ENCODE measurements at regions not wholly inside any gene's neighbourhood (a gene's known extent, or its start where the extent isn't known, plus 50 kb on each side); places are given as distances from the start of the nearest gene placed in this dataset.

DNA sequence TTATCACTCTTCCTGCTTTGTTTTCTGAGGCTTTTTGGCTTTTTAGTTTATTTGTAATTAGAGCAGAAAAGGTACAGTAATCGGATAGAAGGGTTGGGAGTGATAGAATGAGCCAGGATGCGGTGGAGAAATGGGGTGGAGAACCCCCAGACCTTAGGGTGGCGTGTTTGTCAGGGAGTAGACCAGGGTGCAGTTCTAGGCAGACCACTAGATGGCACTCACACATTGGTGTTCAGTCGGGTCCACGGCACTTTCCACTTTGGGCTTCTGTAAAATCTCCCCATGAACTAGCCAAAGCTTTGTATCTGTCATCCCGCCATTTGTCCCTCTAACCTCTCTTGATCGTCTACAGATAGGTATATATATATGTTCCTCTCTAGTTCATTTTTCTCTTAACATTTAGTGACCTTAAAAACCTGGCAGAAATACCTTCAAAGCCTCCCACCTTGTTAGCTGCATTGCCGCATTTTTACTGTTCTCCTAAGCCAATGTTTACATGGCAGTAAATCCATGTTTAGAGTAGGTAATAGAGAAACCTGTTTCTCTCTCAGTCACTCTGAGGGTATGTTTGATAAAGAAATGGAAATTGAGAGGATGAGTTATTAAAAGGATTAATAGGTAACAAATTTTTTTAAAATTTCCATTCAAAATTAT is 154.9 kb downstream of the TM9SF2 start:
- TF ChIP-seq POLR2AphosphoS5 (IDR thresholded peaks at IDR 0.05; ENCODE audit: borderline replicate concordance, low read depth, low read length) (no peak), EZH2 (IDR thresholded peaks at IDR 0.05) (no peak)

All from SK-N-MC (cell line).